ENCODE measurements at regions not wholly inside any gene's neighbourhood (a gene's known extent, or its start where the extent isn't known, plus 50 kb on each side); places are given as distances from the start of the nearest gene placed in this dataset.

DNA sequence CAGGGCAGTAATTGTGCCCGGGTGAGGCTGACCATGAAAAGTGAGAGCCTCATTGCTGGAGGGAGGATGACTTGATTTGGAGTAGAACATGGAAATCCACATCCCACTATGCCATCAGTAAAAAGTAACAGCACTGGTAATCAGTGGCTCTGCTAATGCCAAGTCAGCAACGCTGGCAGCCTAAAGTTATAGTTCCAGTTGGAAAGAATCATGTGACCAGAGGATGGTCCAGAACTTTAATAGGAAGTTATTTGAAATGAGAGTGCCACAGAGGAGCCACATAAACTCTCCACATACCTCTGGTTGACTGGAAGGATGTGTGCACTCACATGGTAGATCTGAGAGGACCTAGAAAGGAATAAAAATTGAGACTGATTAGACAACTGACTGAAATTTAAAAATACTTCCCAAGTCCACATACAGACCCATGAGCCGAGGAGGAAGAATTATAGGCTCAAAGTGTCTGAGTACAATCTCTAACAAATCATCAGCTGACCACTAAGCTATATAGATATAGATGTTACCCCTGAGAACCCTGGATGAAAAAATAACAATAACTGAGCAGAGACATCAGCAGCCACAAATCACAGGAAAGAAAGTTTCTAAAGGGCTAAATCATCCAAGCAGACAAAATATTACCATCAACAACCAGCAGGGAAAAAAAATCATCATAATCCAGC is 346.8 kb downstream of the STK39 start:
- no peaks in the 10 kb centered on the region for H3K9me3 ChIP-seq
- no peaks in the 10 kb centered on the region for H3K36me3 ChIP-seq (ENCODE audit: low read depth)
- no peak for DNase-seq
- TF ChIP-seq, protein P1, sequence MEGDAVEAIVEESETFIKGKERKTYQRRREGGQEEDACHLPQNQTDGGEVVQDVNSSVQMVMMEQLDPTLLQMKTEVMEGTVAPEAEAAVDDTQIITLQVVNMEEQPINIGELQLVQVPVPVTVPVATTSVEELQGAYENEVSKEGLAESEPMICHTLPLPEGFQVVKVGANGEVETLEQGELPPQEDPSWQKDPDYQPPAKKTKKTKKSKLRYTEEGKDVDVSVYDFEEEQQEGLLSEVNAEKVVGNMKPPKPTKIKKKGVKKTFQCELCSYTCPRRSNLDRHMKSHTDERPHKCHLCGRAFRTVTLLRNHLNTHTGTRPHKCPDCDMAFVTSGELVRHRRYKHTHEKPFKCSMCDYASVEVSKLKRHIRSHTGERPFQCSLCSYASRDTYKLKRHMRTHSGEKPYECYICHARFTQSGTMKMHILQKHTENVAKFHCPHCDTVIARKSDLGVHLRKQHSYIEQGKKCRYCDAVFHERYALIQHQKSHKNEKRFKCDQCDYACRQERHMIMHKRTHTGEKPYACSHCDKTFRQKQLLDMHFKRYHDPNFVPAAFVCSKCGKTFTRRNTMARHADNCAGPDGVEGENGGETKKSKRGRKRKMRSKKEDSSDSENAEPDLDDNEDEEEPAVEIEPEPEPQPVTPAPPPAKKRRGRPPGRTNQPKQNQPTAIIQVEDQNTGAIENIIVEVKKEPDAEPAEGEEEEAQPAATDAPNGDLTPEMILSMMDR (IDR thresholded peaks at IDR 0.05), result no peak
- intact Hi-C loops (cut with DNase I, micrococcal nuclease), result no loop called here
- H3K4me1 ChIP-seq (ENCODE audit: low read depth), result no peaks in the 10 kb centered on the region
- ATAC-seq, result no peak
- no peak overlapping the region for H3K4me3 ChIP-seq

DNA sequence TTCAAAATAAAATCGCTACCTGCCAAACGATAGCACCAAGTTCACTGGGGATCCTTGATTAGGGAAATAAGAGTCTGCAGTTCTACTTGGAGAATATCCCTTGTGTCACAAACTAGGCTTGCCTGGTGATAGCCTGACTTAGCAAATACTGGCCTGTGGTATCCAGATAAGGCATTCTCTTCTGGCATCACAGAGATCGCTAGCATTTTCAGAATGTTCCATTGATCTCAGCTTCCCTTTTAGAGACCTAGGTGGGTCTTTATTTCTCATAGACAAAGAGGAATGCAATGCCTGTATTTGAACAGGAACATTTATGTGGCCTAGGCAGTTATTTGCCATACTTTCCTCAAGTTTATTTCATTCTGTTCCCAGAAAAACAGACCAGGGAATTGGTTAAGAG is 349.1 kb downstream of the STK39 start:
- H3K4me1 ChIP-seq (ENCODE audit: low read depth), result no peaks in the 10 kb centered on the region
- no peak for DNase-seq
- no peak overlapping the region for H3K4me3 ChIP-seq
- no peak for ATAC-seq
- TF ChIP-seq, protein P1 (IDR thresholded peaks at IDR 0.05), result no peak
- intact Hi-C loops (cut with DNase I, micrococcal nuclease), result no loop called here
- H3K36me3 ChIP-seq (ENCODE audit: low read depth), result no peaks in the 10 kb centered on the region
- no peaks in the 10 kb centered on the region for H3K9me3 ChIP-seq

DNA sequence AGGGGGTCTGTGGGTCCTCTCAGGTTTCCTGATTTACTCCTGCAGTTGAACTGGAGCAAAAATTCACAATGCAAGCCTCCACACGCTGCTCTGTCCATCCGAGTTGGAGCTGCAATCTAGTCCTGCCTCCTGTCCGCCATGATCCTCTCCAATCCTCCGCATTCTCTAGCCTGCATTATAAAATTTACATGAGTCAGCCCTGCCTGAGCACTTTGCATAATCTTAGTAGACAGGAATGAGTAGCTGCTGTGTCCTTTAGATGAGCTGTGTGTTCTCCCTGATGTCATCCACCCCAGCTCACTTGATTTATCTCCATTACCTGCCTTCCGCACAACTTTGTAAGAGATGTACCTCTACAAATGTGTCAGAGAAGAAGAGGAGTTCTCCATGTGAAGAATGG is 355.6 kb downstream of the STK39 start:
- DNase-seq (no peak), ATAC-seq (no peak)
- Histone ChIP-seq H3K36me3 (ENCODE audit: low read depth) (no peaks in the 10 kb centered on the region), H3K4me3 (no peak overlapping the region), H3K9me3 (no peaks in the 10 kb centered on the region), H3K4me1 (ENCODE audit: low read depth) (no peaks in the 10 kb centered on the region)
- TF ChIP-seq, protein P1 (IDR thresholded peaks at IDR 0.05), result no peak
- intact Hi-C loops (cut with DNase I, micrococcal nuclease), result no loop called here

DNA sequence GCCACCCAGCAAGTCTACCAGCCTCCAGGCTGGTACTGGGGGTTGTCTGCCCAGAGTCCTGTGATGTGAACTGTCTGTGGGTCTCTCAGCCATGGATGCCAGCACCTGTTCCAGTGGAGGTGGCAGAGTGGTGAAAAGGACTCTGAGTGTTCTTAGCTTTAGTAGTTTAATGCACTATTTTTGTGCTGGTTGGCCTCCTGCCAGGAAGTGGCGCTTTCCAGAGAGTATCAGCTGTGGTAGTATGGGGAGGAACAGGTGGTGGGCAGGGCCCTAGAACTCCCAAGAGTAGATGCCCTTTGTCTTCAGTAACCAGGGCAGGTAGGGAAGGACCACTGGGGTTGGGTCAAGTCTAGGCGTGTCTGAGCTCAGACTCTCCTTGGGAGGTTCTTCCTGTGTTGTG is 356.7 kb downstream of the STK39 start:
- no peaks in the 10 kb centered on the region for H3K9me3 ChIP-seq
- DNase-seq (no peak), ATAC-seq (no peak)
- intact Hi-C loops (cut with DNase I, micrococcal nuclease), result no loop called here
- H3K36me3 ChIP-seq (ENCODE audit: low read depth), result no peaks in the 10 kb centered on the region
- H3K4me3 ChIP-seq, result no peak overlapping the region
- H3K4me1 ChIP-seq (ENCODE audit: low read depth), result no peaks in the 10 kb centered on the region
- TF ChIP-seq, protein P1 (IDR thresholded peaks at IDR 0.05), result no peak

DNA sequence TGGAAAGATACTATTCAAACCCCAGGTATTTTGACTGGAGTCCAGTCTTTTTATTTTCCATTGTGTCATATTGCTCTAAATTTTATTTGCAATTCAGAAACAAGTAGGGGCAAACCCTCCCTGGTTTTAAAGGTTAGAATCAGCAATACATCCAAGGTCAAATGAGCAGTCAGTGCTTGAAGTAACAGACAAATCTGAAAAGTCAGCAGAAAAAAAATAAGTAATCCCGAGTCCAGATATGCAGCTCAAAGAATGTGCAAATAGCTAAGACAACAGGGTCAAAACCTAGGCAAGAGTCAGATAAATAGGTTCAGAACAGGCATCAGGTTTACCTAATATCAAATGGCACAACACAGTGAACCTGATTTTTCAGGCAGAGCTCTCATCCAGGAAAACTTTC is 367.0 kb downstream of the STK39 start:
- ATAC-seq (no peak), DNase-seq (no peak)
- TF ChIP-seq, protein P1 (IDR thresholded peaks at IDR 0.05), result no peak
- intact Hi-C loops (cut with DNase I, micrococcal nuclease), result no loop called here
- Histone ChIP-seq H3K4me3 (no peak overlapping the region), H3K9me3 (no peaks in the 10 kb centered on the region), H3K4me1 (ENCODE audit: low read depth) (no peaks in the 10 kb centered on the region), H3K36me3 (ENCODE audit: low read depth) (no peaks in the 10 kb centered on the region)

DNA sequence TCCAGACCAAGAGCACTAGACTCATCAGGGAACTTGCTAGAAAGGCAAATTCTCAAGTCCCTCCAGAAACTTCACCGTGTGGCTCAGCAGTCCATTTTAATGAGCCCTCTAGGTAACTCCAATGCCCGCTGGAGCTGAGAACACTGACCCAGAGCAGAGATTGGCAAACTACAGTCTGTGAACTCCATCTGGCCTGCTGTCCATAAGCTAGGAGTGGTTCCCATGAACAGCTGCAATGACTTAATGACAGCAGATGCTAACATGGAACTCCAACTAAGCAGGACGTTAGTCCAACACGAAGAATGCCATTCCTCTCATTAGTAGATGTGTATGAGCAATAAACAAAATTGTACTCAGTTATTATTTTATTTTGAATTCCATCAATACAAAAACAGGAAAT is 371.9 kb downstream of the STK39 start:
- TF ChIP-seq, protein P1 (IDR thresholded peaks at IDR 0.05), result no peak
- Histone ChIP-seq H3K4me1 (ENCODE audit: low read depth) (no peaks in the 10 kb centered on the region), H3K36me3 (ENCODE audit: low read depth) (no peaks in the 10 kb centered on the region), H3K4me3 (no peak overlapping the region), H3K9me3 (no peaks in the 10 kb centered on the region)
- DNase-seq (no peak), ATAC-seq (no peak)
- intact Hi-C loops (cut with DNase I, micrococcal nuclease), result no loop called here

Measured in mucosa of descending colon (tissue), 3 donors.